SK-N-SH (cell line): ENCODE measurements at regions not wholly inside any gene's neighbourhood (a gene's known extent, or its start where the extent isn't known, plus 50 kb on each side); places are given as distances from the start of the nearest gene placed in this dataset.

ENCODE experiments used
- CTCF ChIA-PET: fragments of 300-600, 350-600 bp; formaldehyde crosslinking; extraction: SDS; loops from one replicate; lab custom pipeline; 2021; lab: Yijun Ruan, JAX
- POLR2A ChIA-PET: fragments of 350-600 bp; sonication (Branson Sonifier 250); formaldehyde crosslinking; extraction: SDS; loops from one replicate; lab custom pipeline; 2020; ENCODE audit warnings: antibody characterized with exemption, inconsistent platforms; lab: Yijun Ruan, JAX
- DNase-seq: peaks from one replicate; pipeline ENCODE4 v3.0.0; 2012
- H2AFZ ChIP-seq: fragments of 200-600 bp; sonication (generic); 2 replicates; pipeline ENCODE4 v1.8.1; 2016; ENCODE audit warnings: antibody characterized with exemption, mild to moderate bottlenecking, low read depth
- H3F3A ChIP-seq: fragments of 200-600 bp; sonication (generic); replicated peaks from 2 replicates; pipeline ENCODE3; 2016; ENCODE audit warnings: antibody characterized with exemption, mild to moderate bottlenecking; ENCODE audit not compliant: insufficient read depth
- H3K27ac ChIP-seq, 2 experiments: fragments of 200-500 bp in 1 of 2; fragments of 200-600 bp in 1 of 2; sonication (Bioruptor generic) in 1 of 2; sonication (generic), shearing (Covaris generic) in 1 of 2; 2 replicates each; pipeline versions ENCODE4 v1.5.1 to v1.6.1; 2014 to 2016; ENCODE audit warnings: low read depth in 2 of 2, inconsistent platforms in 1 of 2, low read length in 1 of 2, mild to moderate bottlenecking in 1 of 2, mixed read lengths in 1 of 2
- H3K27me3 ChIP-seq: fragments of 200-600 bp; sonication (generic), shearing (Covaris generic); 2 replicates; pipeline ENCODE4 v1.6.1; 2016; ENCODE audit warnings: mixed run types; ENCODE audit not compliant: insufficient read depth
- H3K36me3 ChIP-seq, 2 experiments: fragments of 200-500 bp in 1 of 2; fragments of 200-600 bp in 1 of 2; sonication (Bioruptor generic) in 1 of 2; sonication (generic) in 1 of 2; replicated peaks in 1 of 2; 2 replicates each; pipeline versions ENCODE3 to v1.5.1; 2014 to 2016; ENCODE audit warnings: low read length in 1 of 2, mild to moderate bottlenecking in 1 of 2; ENCODE audit not compliant: insufficient read depth in 2 of 2, control insufficient read depth in 1 of 2
- H3K4me1 ChIP-seq, 2 experiments: fragments of 200-500 bp in 1 of 2; fragments of 200-600 bp in 1 of 2; sonication (Bioruptor generic) in 1 of 2; sonication (generic), shearing (Covaris generic) in 1 of 2; 2 replicates each; pipeline versions ENCODE4 v1.5.1 to v1.6.1; 2014 to 2016; ENCODE audit warnings: low read depth in 1 of 2, low read length in 1 of 2, mixed run types in 1 of 2; ENCODE audit not compliant: insufficient read depth in 2 of 2, control insufficient read depth in 1 of 2
- H3K4me2 ChIP-seq: fragments of 200-600 bp; sonication (generic), shearing (Covaris generic); 2 replicates; pipeline ENCODE4 v1.6.1; 2017; ENCODE audit warnings: mixed run types
- H3K4me3 ChIP-seq, 2 experiments: fragments of 200-500 bp in 1 of 2; fragments of 200-600 bp in 1 of 2; sonication (Bioruptor generic) in 1 of 2; sonication (generic), shearing (Covaris generic) in 1 of 2; 2 replicates each; pipeline versions ENCODE4 v1.5.1 to v1.8.1; 2014 to 2016; ENCODE audit warnings: low read depth in 2 of 2, inconsistent platforms in 1 of 2, low read length in 1 of 2, mild to moderate bottlenecking in 1 of 2, mixed read lengths in 1 of 2, moderate library complexity in 1 of 2
- H3K79me2 ChIP-seq: fragments of 200-600 bp; sonication (generic); 2 replicates; pipeline ENCODE4 v1.8.1; 2017; ENCODE audit warnings: mild to moderate bottlenecking; ENCODE audit not compliant: insufficient read depth
- H3K9ac ChIP-seq: fragments of 200-600 bp; sonication (generic); 2 replicates; pipeline ENCODE4 v1.6.1; 2017; ENCODE audit warnings: mixed run types
- H3K9me2 ChIP-seq: fragments of 200-600 bp; sonication (generic); 2 replicates; pipeline ENCODE4 v1.6.1; 2017; ENCODE audit warnings: mixed run types
- H3K9me3 ChIP-seq: fragments of 200-600 bp; sonication (generic); 2 replicates; pipeline ENCODE4 v1.6.1; 2017; ENCODE audit warnings: mixed run types, mild to moderate bottlenecking, moderate library complexity
- H4K20me1 ChIP-seq: fragments of 200-600 bp; sonication (generic); 2 replicates; pipeline ENCODE4 v1.6.1; 2017; ENCODE audit warnings: mild to moderate bottlenecking, mixed run types; ENCODE audit not compliant: insufficient read depth
- ELF1 ChIP-seq: IDR thresholded peaks from 2 replicates; pipeline ENCODE4 v1.4.0; 2012
- EZH2phosphoT487 ChIP-seq: fragments of 200-600 bp; sonication (generic); IDR thresholded peaks from 2 replicates; pipeline ENCODE4 v1.6.1; 2017; ENCODE audit warnings: low read depth, mixed run types, mild to moderate bottlenecking, antibody characterized with exemption, moderate library complexity, borderline replicate concordance
- MAX ChIP-seq: IDR thresholded peaks from 2 replicates; pipeline ENCODE4 v1.4.0; 2012; ENCODE audit warnings: low read depth
- MEF2A ChIP-seq: IDR thresholded peaks from 2 replicates; pipeline ENCODE4 v1.4.0; 2012; ENCODE audit warnings: low read depth, borderline replicate concordance
- NRF1 ChIP-seq: IDR thresholded peaks from 2 replicates; pipeline ENCODE4 v1.6.1; 2012; ENCODE audit warnings: low read depth, mild to moderate bottlenecking, low read length
- PBX3 ChIP-seq: IDR thresholded peaks from 2 replicates; pipeline ENCODE4; 2012
- POLR2AphosphoS5 ChIP-seq: IDR thresholded peaks from 2 replicates; pipeline ENCODE4 v1.6.1; 2012; ENCODE audit warnings: low read depth, low read length
- RFX5 ChIP-seq: IDR thresholded peaks from 2 replicates; pipeline ENCODE4 v1.6.1; 2012; ENCODE audit warnings: mild to moderate bottlenecking, improper control_type of control experiment, low read length
- SIN3A ChIP-seq: IDR thresholded peaks from 2 replicates; pipeline ENCODE4 v1.6.1; 2012; ENCODE audit warnings: low read depth, mild to moderate bottlenecking, low read length, moderate library complexity, borderline replicate concordance
- SMC3 ChIP-seq: IDR thresholded peaks from 2 replicates; pipeline ENCODE4 v1.6.1; 2012; ENCODE audit warnings: low read depth, low read length, improper control_type of control experiment
- TCF12 ChIP-seq: IDR thresholded peaks from 2 replicates; pipeline ENCODE4 v1.4.0; 2012
- YY1 ChIP-seq: IDR thresholded peaks from 2 replicates; pipeline ENCODE4 v1.4.0; 2012; ENCODE audit warnings: low read depth, mild to moderate bottlenecking
- ZBTB33 ChIP-seq: IDR thresholded peaks from 2 replicates; pipeline ENCODE4 v1.4.0; 2012; ENCODE audit warnings: low read depth, borderline replicate concordance
- WGBS: methylation state at CpG from one replicate; pipeline ENCODE4 v1.1.6; 2017; ENCODE audit warnings: low lambda C conversion rate; 5-methylcytosine and 5-hydroxymethylcytosine counted together

GRCh38 chr7:70953796-70954195 is 178.1 kb upstream of the GALNT17 start:
- 12% methylated on average over 6 of the region's 6 CpGs for WGBS
- H3K9me2 ChIP-seq: no peaks in the 10 kb centered on the region
- H3K4me3 ChIP-seq: no peak overlapping the region
- DNase-seq: no peak
- H3K9me3 ChIP-seq: no peaks in the 10 kb centered on the region
- no peak overlapping the region for H3K4me2 ChIP-seq
- no peak overlapping the region for H2AFZ ChIP-seq
- H3K27ac ChIP-seq: no peak overlapping the region
- no peaks in the 10 kb centered on the region for H3K36me3 ChIP-seq
- H4K20me1 ChIP-seq: no peaks in the 10 kb centered on the region
- no peak overlapping the region for H3K9ac ChIP-seq
- no peak for TF ChIP-seq SMC3
- ChIA-PET POLR2A (no interaction called here), CTCF (no interaction called here)
- no peaks in the 10 kb centered on the region for H3K27me3 ChIP-seq
- no peaks in the 10 kb centered on the region for H3F3A ChIP-seq
- H3K79me2 ChIP-seq: no peaks in the 10 kb centered on the region
- H3K4me1 ChIP-seq: no peaks in the 10 kb centered on the region

- ChIA-PET POLR2A (no interaction called here), CTCF (no interaction called here)
- Histone ChIP-seq H3F3A (no peaks in the 10 kb centered on the region), H3K9ac (no peak overlapping the region), H3K27me3 (no peaks in the 10 kb centered on the region), H4K20me1 (no peaks in the 10 kb centered on the region), H3K9me3 (no peaks in the 10 kb centered on the region), H3K4me1 (no peaks in the 10 kb centered on the region), H3K79me2 (no peaks in the 10 kb centered on the region), H3K27ac (no peak overlapping the region), H3K9me2 (no peaks in the 10 kb centered on the region), H3K36me3 (no peaks in the 10 kb centered on the region), H3K4me3 (no peak overlapping the region), H2AFZ (no peak overlapping the region), H3K4me2 (no peak overlapping the region)
- TF ChIP-seq TCF12 (no peak), MAX (no peak), ZBTB33 (no peak), EZH2phosphoT487 (no peak), NRF1 (no peak), YY1 (no peak), ELF1 (no peak)
- no peak for DNase-seq
Observed at GRCh38 chr7:70972693-70973092, 159.3 kb upstream of the GALNT17 start.

GRCh38 chr7:70975754-70976153 is 156.2 kb upstream of the GALNT17 start:
- H3K4me3 ChIP-seq: no peak overlapping the region
- no peaks in the 10 kb centered on the region for H4K20me1 ChIP-seq
- H3K36me3 ChIP-seq: no peaks in the 10 kb centered on the region
- H3K9me3 ChIP-seq: no peaks in the 10 kb centered on the region
- no peaks in the 10 kb centered on the region for H3K27me3 ChIP-seq
- H3K9me2 ChIP-seq: no peaks in the 10 kb centered on the region
- TF ChIP-seq TCF12 (no peak), RFX5 (no peak), PBX3 (no peak), POLR2AphosphoS5 (no peak), MEF2A (no peak), YY1 (no peak), SIN3A (no peak), SMC3 (no peak)
- TF ChIP-seq, all 33 proteins: peak for 0
- H3K4me2 ChIP-seq: no peak overlapping the region
- H3K79me2 ChIP-seq: no peaks in the 10 kb centered on the region
- no peak overlapping the region for H3K27ac ChIP-seq
- POLR2A ChIA-PET: no interaction called here
- DNase-seq: no peak
- no peak overlapping the region for H3K9ac ChIP-seq
- no peaks in the 10 kb centered on the region for H3K4me1 ChIP-seq
- CTCF ChIA-PET: no interaction called here
- H2AFZ ChIP-seq: no peak overlapping the region
- no peaks in the 10 kb centered on the region for H3F3A ChIP-seq
